DOHH2 (cell line): ENCODE measurements at regions not wholly inside any gene's neighbourhood (a gene's known extent, or its start where the extent isn't known, plus 50 kb on each side); places are given as distances from the start of the nearest gene placed in this dataset.

Source experiments
- H3F3A ChIP-seq: fragments of 200-600 bp; sonication (generic), shearing (Covaris generic); 2 replicates; pipeline ENCODE4 v1.6.0; 2016; ENCODE audit warnings: antibody characterized with exemption, mild to moderate bottlenecking; ENCODE audit not compliant: control insufficient read depth, insufficient read depth
- H3K27ac ChIP-seq: fragments of 200-600 bp; sonication (generic); 2 replicates; pipeline ENCODE4 v1.5.1; 2014; ENCODE audit warnings: low read depth, mild to moderate bottlenecking, low read length, moderate library complexity
- H3K27me3 ChIP-seq: fragments of 200-600 bp; sonication (generic); 2 replicates; pipeline ENCODE4 v1.6.1; 2014; ENCODE audit warnings: mild to moderate bottlenecking, low read length, mixed read lengths; ENCODE audit not compliant: control insufficient read depth
- H3K36me3 ChIP-seq: fragments of 200-600 bp; sonication (generic); 2 replicates; pipeline ENCODE4 v1.6.1; 2014; ENCODE audit warnings: mild to moderate bottlenecking, low read length, moderate library complexity, mixed read lengths; ENCODE audit not compliant: control insufficient read depth
- H3K4me1 ChIP-seq: fragments of 200-600 bp; sonication (generic); 2 replicates; pipeline ENCODE4 v1.6.1; 2014; ENCODE audit warnings: mild to moderate bottlenecking, low read length, mixed read lengths; ENCODE audit not compliant: control insufficient read depth
- H3K4me2 ChIP-seq: fragments of 200-600 bp; sonication (generic); 2 replicates; pipeline ENCODE4 v1.6.0; 2014; ENCODE audit warnings: mild to moderate bottlenecking, low read length, moderate library complexity
- H3K4me3 ChIP-seq: fragments of 200-600 bp; sonication (generic); 2 replicates; pipeline ENCODE4 v1.5.1; 2014; ENCODE audit warnings: mild to moderate bottlenecking, low read length, mixed read lengths
- H3K79me2 ChIP-seq: fragments of 200-600 bp; sonication (generic); 2 replicates; pipeline ENCODE4 v1.6.1; 2014; ENCODE audit warnings: mild to moderate bottlenecking, low read length, mixed read lengths; ENCODE audit not compliant: control insufficient read depth
- H3K9me2 ChIP-seq: fragments of 200-600 bp; sonication (generic); replicated peaks from 2 replicates; pipeline ENCODE4 v1.6.1; 2014; ENCODE audit warnings: mild to moderate bottlenecking, low read length, mixed read lengths; ENCODE audit not compliant: control insufficient read depth
- H3K9me3 ChIP-seq: fragments of 200-600 bp; sonication (generic); 2 replicates; pipeline ENCODE4 v1.6.1; 2014; ENCODE audit warnings: antibody characterized with exemption, low read length, mixed read lengths; ENCODE audit not compliant: control insufficient read depth, insufficient read depth
- H4K20me1 ChIP-seq: fragments of 200-600 bp; sonication (generic); 2 replicates; pipeline ENCODE4 v1.6.0; 2014; ENCODE audit warnings: low read depth, mild to moderate bottlenecking, antibody characterized with exemption, low read length, moderate library complexity; ENCODE audit not compliant: control insufficient read depth, insufficient read depth
- EZH2phosphoT487 ChIP-seq: fragments of 200-600 bp; sonication (generic); IDR thresholded peaks from 2 replicates; pipeline ENCODE4 v1.6.1; 2017; ENCODE audit warnings: borderline replicate concordance, mild to moderate bottlenecking, antibody characterized with exemption, low read length, moderate library complexity, mixed read lengths
- TF ChIP-seq, protein P1 (sequence below): fragments of 200-600 bp; sonication (generic); IDR thresholded peaks from one replicate; pipeline ENCODE4 v1.5.1; 2014; ENCODE audit warnings: antibody characterized with exemption, mild to moderate bottlenecking, low read depth, low read length; ENCODE audit not compliant: poor library complexity, severe bottlenecking

DNA sequence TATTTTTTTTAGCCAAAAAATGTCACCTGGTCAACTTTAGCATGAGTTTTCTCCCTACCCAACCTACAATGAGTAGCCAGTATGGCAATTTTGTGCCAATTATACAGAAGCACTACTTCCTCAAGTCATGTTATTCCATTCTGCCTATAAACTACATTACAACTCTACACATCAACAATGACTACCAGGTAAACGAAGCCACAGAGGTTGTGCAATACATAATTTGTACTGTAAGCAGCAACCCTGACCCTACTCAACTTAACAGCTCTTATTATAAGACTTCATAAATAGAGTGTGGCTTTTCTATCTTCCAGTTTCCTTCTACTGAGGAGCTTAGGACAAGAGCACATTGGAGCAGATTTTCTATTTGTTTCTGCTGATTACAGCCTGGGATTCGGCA lies 160.5 kb downstream of the HS3ST1 start:
- TF ChIP-seq EZH2phosphoT487: no peak
- TF ChIP-seq, protein P1, sequence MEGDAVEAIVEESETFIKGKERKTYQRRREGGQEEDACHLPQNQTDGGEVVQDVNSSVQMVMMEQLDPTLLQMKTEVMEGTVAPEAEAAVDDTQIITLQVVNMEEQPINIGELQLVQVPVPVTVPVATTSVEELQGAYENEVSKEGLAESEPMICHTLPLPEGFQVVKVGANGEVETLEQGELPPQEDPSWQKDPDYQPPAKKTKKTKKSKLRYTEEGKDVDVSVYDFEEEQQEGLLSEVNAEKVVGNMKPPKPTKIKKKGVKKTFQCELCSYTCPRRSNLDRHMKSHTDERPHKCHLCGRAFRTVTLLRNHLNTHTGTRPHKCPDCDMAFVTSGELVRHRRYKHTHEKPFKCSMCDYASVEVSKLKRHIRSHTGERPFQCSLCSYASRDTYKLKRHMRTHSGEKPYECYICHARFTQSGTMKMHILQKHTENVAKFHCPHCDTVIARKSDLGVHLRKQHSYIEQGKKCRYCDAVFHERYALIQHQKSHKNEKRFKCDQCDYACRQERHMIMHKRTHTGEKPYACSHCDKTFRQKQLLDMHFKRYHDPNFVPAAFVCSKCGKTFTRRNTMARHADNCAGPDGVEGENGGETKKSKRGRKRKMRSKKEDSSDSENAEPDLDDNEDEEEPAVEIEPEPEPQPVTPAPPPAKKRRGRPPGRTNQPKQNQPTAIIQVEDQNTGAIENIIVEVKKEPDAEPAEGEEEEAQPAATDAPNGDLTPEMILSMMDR: no peak
- no peaks in the 10 kb centered on the region for H3K9me2 ChIP-seq
- no peak overlapping the region for H3K4me2 ChIP-seq
- no peaks in the 10 kb centered on the region for H4K20me1 ChIP-seq
- H3K4me1 ChIP-seq: no peaks in the 10 kb centered on the region
- H3K36me3 ChIP-seq: no peaks in the 10 kb centered on the region
- H3K9me3 ChIP-seq: peaks cover 9% of the 10 kb centered on the region; the same call in 1 of the 2 replicates
- no peak overlapping the region for H3K27ac ChIP-seq
- H3F3A ChIP-seq: no peaks in the 10 kb centered on the region
- no peaks in the 10 kb centered on the region for H3K27me3 ChIP-seq
- H3K4me3 ChIP-seq: no peak overlapping the region
- no peaks in the 10 kb centered on the region for H3K79me2 ChIP-seq

- Histone ChIP-seq H3F3A (no peaks in the 10 kb centered on the region), H3K9me2 (no peaks in the 10 kb centered on the region), H4K20me1 (no peaks in the 10 kb centered on the region), H3K36me3 (no peaks in the 10 kb centered on the region), H3K79me2 (no peaks in the 10 kb centered on the region), H3K4me1 (no peaks in the 10 kb centered on the region), H3K9me3 (peaks cover 9% of the 10 kb centered on the region; the same call in 1 of the 2 replicates), H3K4me3 (no peak overlapping the region), H3K27me3 (no peaks in the 10 kb centered on the region), H3K27ac (no peak overlapping the region), H3K4me2 (no peak overlapping the region)
- TF ChIP-seq, protein P1: no peak
- no peak for TF ChIP-seq EZH2phosphoT487
These were observed 163.9 kb downstream of the HS3ST1 start for GRCh38 chr4:11264841-11265240.

DNA sequence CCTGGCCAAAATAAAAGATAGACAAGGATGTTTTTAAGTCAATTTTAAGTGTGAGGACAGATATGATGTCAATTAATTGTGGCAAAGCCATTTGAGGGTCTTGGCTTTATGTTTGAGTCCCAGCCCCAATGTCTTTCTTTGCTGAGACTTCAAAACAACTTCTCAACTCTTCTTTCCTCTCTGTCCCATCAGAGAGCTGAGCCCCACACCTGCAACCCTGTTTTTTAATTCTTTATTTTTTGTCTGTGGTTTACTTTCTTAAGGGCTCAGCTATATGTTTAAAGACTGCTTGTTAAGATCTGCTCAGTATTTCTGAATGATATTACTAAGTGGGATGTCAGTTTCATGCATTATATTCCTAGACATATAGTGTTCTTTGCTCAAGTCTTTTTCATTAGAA lies 164.3 kb downstream of the HS3ST1 start:
- no peaks in the 10 kb centered on the region for H3K36me3 ChIP-seq
- no peaks in the 10 kb centered on the region for H3K79me2 ChIP-seq
- H3F3A ChIP-seq: no peaks in the 10 kb centered on the region
- H3K4me3 ChIP-seq: no peak overlapping the region
- no peaks in the 10 kb centered on the region for H3K9me2 ChIP-seq
- H3K4me1 ChIP-seq: no peaks in the 10 kb centered on the region
- H3K9me3 ChIP-seq: peaks cover 9% of the 10 kb centered on the region; the same call in 1 of the 2 replicates
- no peak for TF ChIP-seq EZH2phosphoT487
- TF ChIP-seq, protein P1: no peak
- no peak overlapping the region for H3K4me2 ChIP-seq
- H3K27me3 ChIP-seq: no peaks in the 10 kb centered on the region
- no peaks in the 10 kb centered on the region for H4K20me1 ChIP-seq
- H3K27ac ChIP-seq: no peak overlapping the region
